ENCODE measurements at regions not wholly inside any gene's neighbourhood (a gene's known extent, or its start where the extent isn't known, plus 50 kb on each side); places are given as distances from the start of the nearest gene placed in this dataset.

GRCh38 chr2:34719206-34719605, 1120.1 kb upstream of the FAM98A start:
- no peak for TF ChIP-seq CTCF (IDR thresholded peaks at IDR 0.05)
- no peak for TF ChIP-seq POLR2A (IDR thresholded peaks at IDR 0.05)
